ENCODE measurements at regions not wholly inside any gene's neighbourhood (a gene's known extent, or its start where the extent isn't known, plus 50 kb on each side); places are given as distances from the start of the nearest gene placed in this dataset.

DNA sequence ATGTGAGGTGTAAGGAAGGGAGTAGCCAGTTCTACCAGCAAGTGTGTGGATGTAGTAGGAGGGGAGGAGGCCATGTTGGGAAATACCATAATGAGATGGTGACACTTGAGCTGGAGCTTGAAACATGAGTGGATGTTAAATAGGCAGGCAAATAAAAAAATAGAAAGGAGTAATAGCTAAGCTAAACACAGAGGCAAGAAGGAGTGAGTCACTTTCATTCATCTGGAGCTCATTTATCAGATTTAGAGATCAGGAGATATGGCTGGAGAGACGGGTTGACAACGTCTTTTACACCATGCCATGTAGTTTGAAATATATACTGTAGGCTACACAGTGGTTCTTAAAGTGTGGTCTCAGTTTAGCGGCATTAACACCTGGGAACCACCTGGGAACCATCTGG lies 390.5 kb downstream of the DIPK2A start:
- Histone ChIP-seq H3K9me3 (ENCODE audit: control insufficient read depth, low read depth, low read length) (no peaks in the 10 kb centered on the region), H3K36me3 (ENCODE audit: control insufficient read depth in 2 of 2, extremely low read depth in 1 of 2, insufficient read depth in 2 of 2, low read length in 2 of 2) (no peaks in the 10 kb centered on the region), H3K9ac (ENCODE audit: control insufficient read depth, extremely low read depth, insufficient read depth, low read length) (no peak overlapping the region), H3K4me2 (ENCODE audit: control insufficient read depth, extremely low read depth, insufficient read depth, low read depth, low read length) (no peak overlapping the region), H3K79me2 (ENCODE audit: control insufficient read depth, insufficient read depth, low read length) (no peaks in the 10 kb centered on the region), H2AFZ (ENCODE audit: control insufficient read depth, low read length) (peak overlapping the region; percentile 60), H4K20me1 (ENCODE audit: control insufficient read depth, extremely low read depth, insufficient read depth, low read length) (no peaks in the 10 kb centered on the region), H3K27me3 (ENCODE audit: control insufficient read depth, extremely low read depth, insufficient read depth, low read length) (no peaks in the 10 kb centered on the region), H3K4me3 (ENCODE audit: control insufficient read depth in 2 of 3, extremely low read depth in 1 of 3, insufficient read depth in 2 of 3, low read depth in 1 of 3, low read length in 3 of 3) (no peak overlapping the region), H3K4me1 (ENCODE audit: control insufficient read depth, extremely low read depth, insufficient read depth, low read length) (peaks cover 13% of the 10 kb centered on the region), H3K9me1 (ENCODE audit: control insufficient read depth, extremely low read depth, insufficient read depth, low read length) (no peaks in the 10 kb centered on the region), H3K27ac (ENCODE audit: control insufficient read depth, insufficient read depth, low read length) (no peak overlapping the region)
- FAIRE-seq (no peak), DNase-seq (ENCODE audit: low read depth, low spot score) (peak; percentile 42)
- dilution Hi-C loops (cut with MboI; ENCODE audit: extremely low pct_ligation_motif_present, low sequenced_read_pairs): no loop called here
- TF ChIP-seq, protein P1, sequence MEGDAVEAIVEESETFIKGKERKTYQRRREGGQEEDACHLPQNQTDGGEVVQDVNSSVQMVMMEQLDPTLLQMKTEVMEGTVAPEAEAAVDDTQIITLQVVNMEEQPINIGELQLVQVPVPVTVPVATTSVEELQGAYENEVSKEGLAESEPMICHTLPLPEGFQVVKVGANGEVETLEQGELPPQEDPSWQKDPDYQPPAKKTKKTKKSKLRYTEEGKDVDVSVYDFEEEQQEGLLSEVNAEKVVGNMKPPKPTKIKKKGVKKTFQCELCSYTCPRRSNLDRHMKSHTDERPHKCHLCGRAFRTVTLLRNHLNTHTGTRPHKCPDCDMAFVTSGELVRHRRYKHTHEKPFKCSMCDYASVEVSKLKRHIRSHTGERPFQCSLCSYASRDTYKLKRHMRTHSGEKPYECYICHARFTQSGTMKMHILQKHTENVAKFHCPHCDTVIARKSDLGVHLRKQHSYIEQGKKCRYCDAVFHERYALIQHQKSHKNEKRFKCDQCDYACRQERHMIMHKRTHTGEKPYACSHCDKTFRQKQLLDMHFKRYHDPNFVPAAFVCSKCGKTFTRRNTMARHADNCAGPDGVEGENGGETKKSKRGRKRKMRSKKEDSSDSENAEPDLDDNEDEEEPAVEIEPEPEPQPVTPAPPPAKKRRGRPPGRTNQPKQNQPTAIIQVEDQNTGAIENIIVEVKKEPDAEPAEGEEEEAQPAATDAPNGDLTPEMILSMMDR (optimal IDR thresholded peaks at IDR 0.05 in 1 of 3, IDR thresholded peaks at IDR 0.05 in 1 of 3, conservative IDR thresholded peaks at IDR 0.05 in 1 of 3; ENCODE audit: extremely low read depth in 1 of 3, insufficient read depth in 2 of 3, low read length in 3 of 3): no peak
- no peak for TF ChIP-seq EZH2 (IDR thresholded peaks at IDR 0.05; ENCODE audit: low read length)

DNA sequence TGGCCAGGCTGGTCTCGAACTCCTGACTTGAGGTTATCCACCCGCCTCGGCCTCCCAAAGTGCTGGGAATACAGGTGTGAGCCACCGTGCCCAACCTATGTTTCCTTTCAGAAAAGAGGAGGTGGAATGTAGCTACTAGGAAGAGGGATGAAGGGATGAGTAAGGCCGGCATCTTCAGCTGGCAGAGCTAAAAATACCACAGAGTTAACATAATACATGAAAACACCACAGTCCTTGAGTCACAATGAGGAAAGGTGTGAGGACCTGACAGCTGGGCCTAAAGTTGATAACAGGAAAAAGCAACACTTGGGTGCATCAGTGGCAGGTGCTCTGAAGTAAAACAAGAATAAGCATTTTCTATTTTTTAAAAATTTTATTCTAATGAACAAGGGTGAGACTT lies 392.2 kb downstream of the DIPK2A start:
- Histone ChIP-seq H3K9ac (ENCODE audit: control insufficient read depth, extremely low read depth, insufficient read depth, low read length) (no peak overlapping the region), H3K4me3 (ENCODE audit: control insufficient read depth in 2 of 3, extremely low read depth in 1 of 3, insufficient read depth in 2 of 3, low read depth in 1 of 3, low read length in 3 of 3) (no peak overlapping the region), H2AFZ (ENCODE audit: control insufficient read depth, low read length) (no peak overlapping the region), H3K27me3 (ENCODE audit: control insufficient read depth, extremely low read depth, insufficient read depth, low read length) (no peaks in the 10 kb centered on the region), H3K27ac (ENCODE audit: control insufficient read depth, insufficient read depth, low read length) (no peak overlapping the region), H3K36me3 (ENCODE audit: control insufficient read depth in 2 of 2, extremely low read depth in 1 of 2, insufficient read depth in 2 of 2, low read length in 2 of 2) (no peaks in the 10 kb centered on the region), H3K4me2 (ENCODE audit: control insufficient read depth, extremely low read depth, insufficient read depth, low read depth, low read length) (no peak overlapping the region), H3K9me1 (ENCODE audit: control insufficient read depth, extremely low read depth, insufficient read depth, low read length) (no peaks in the 10 kb centered on the region), H3K9me3 (ENCODE audit: control insufficient read depth, low read depth, low read length) (no peaks in the 10 kb centered on the region), H3K79me2 (ENCODE audit: control insufficient read depth, insufficient read depth, low read length) (no peaks in the 10 kb centered on the region), H4K20me1 (ENCODE audit: control insufficient read depth, extremely low read depth, insufficient read depth, low read length) (no peaks in the 10 kb centered on the region), H3K4me1 (ENCODE audit: control insufficient read depth, extremely low read depth, insufficient read depth, low read length) (peaks cover 13% of the 10 kb centered on the region)
- TF ChIP-seq, protein P1 (optimal IDR thresholded peaks at IDR 0.05 in 1 of 3, IDR thresholded peaks at IDR 0.05 in 1 of 3, conservative IDR thresholded peaks at IDR 0.05 in 1 of 3; ENCODE audit: extremely low read depth in 1 of 3, insufficient read depth in 2 of 3, low read length in 3 of 3): no peak
- FAIRE-seq: no peak
- dilution Hi-C loops (cut with MboI; ENCODE audit: extremely low pct_ligation_motif_present, low sequenced_read_pairs): no loop called here
- DNase-seq (ENCODE audit: low read depth, low spot score): no peak
